Esophagus muscularis mucosa (tissue), 4 donors: ENCODE measurements at regions not wholly inside any gene's neighbourhood (a gene's known extent, or its start where the extent isn't known, plus 50 kb on each side); places are given as distances from the start of the nearest gene placed in this dataset.

Experiments used
- DNase-seq: peaks from one replicate; pipeline ENCODE4 v3.0.0-alpha.2; 2017; ENCODE audit errors: extremely low spot score
- H3K27ac ChIP-seq, 4 donors: fragments of 200-600 bp; sonication (generic); replicated peaks in 1 of 4; 1 replicate in 3 of 4; 2 replicates in 1 of 4; pipeline ENCODE4 v1.5.1; 2016 to 2019; ENCODE audit warnings: mild to moderate bottlenecking in 1 of 4
- H3K27me3 ChIP-seq, 4 donors: fragments of 200-600 bp; sonication (generic); one replicate each; pipeline versions ENCODE4 v1.5.1 to v1.6.0; 2016 to 2019
- H3K36me3 ChIP-seq, 4 donors: fragments of 200-600 bp; sonication (generic); one replicate each; pipeline ENCODE4 v1.5.1; 2016 to 2019
- H3K4me1 ChIP-seq, 4 donors: fragments of 200-600 bp; sonication (generic); one replicate each; pipeline ENCODE4 v1.5.1; 2016 to 2019
- H3K4me3 ChIP-seq, 4 donors: fragments of 200-600 bp; sonication (generic); 1 replicate in 2 of 4; 2 replicates in 2 of 4; pipeline ENCODE4 v1.5.1; 2016 to 2019; ENCODE audit warnings: mild to moderate bottlenecking in 4 of 4, moderate library complexity in 1 of 4
- H3K9me3 ChIP-seq, 4 donors: fragments of 200-600 bp; sonication (generic); 1 replicate in 3 of 4; 2 replicates in 1 of 4; pipeline ENCODE4 v1.5.1; 2016 to 2019
- EP300 ChIP-seq: sonication (generic); formaldehyde crosslinking; IDR thresholded peaks from one replicate; pipeline ENCODE4 v1.6.1; 2017; ENCODE audit warnings: antibody characterized with exemption
- POLR2A ChIP-seq: fragments of 450-650 bp; IDR thresholded peaks from one replicate; pipeline ENCODE4 v1.6.1; 2017; ENCODE audit warnings: antibody characterized with exemption, moderate library complexity, mild to moderate bottlenecking, low read depth
- POLR2AphosphoS5 ChIP-seq, 2 donors: sonication (generic); formaldehyde crosslinking; IDR thresholded peaks; one replicate each; pipeline ENCODE4 v1.6.1; 2017; ENCODE audit warnings: antibody characterized with exemption in 2 of 2
- WGBS: methylation state at CpG from one replicate; pipeline ENCODE4 v1.1.5; 2018; 5-methylcytosine and 5-hydroxymethylcytosine counted together
- intact Hi-C: fragments of 100-400 bp; cut with DNase I; formaldehyde crosslinking; loops from one replicate; pipeline ENCODE4 v1.15.1; 2023
- TF ChIP-seq, protein P1 (sequence below), 3 experiments: fragments of 200-600 bp in 2 of 3; fragments of 450-650 bp in 1 of 3; sonication (generic) in 2 of 3; IDR thresholded peaks; one replicate each; pipeline ENCODE4 v1.5.1; 2017 to 2019; ENCODE audit warnings: antibody characterized with exemption in 3 of 3, mild to moderate bottlenecking in 2 of 3, moderate library complexity in 1 of 3

DNA sequence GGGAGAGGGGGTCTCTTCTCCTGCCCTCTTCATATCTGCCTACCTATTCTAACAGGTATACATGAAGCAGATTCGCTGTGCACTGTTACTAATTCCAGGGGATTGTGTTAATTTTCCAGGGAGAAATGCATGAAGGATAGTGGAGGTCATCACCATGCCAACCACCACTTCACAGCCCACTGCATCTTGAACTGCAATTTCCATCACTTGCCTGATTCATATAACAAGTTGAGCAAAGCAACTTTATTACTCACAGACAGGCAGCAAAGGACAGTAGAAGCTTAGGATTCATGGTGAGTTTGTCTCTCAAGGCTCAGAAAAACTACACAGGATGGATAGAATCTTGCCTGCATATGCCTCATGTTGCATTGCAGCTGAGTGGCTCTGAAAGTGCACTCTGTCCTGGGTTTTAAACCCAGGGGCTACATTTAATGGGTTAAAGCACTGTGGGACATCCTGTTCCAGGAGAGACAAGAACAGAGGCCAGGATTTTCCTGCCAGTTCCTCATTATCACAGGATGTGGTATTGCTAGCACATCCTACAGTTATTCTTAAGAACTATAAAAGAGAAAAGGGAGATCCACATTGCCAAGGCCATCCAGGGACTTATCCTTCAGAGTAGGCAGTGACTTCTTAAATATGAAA, 136.9 kb upstream of the PRSS1 start:
- H3K36me3 ChIP-seq: no peaks in the 10 kb centered on the region
- H3K27me3 ChIP-seq: peaks cover 0 to 27% (median 0%) of the 10 kb centered on the region in 4 donors
- WGBS: 89% methylated on average over 1 of the region's 1 CpG
- H3K27ac ChIP-seq: no peak overlapping the region
- H3K4me1 ChIP-seq: no peaks in the 10 kb centered on the region
- H3K4me3 ChIP-seq: no peak overlapping the region
- intact Hi-C loops: no loop called here
- no peak for DNase-seq
- no peaks in the 10 kb centered on the region for H3K9me3 ChIP-seq
- TF ChIP-seq, protein P1, sequence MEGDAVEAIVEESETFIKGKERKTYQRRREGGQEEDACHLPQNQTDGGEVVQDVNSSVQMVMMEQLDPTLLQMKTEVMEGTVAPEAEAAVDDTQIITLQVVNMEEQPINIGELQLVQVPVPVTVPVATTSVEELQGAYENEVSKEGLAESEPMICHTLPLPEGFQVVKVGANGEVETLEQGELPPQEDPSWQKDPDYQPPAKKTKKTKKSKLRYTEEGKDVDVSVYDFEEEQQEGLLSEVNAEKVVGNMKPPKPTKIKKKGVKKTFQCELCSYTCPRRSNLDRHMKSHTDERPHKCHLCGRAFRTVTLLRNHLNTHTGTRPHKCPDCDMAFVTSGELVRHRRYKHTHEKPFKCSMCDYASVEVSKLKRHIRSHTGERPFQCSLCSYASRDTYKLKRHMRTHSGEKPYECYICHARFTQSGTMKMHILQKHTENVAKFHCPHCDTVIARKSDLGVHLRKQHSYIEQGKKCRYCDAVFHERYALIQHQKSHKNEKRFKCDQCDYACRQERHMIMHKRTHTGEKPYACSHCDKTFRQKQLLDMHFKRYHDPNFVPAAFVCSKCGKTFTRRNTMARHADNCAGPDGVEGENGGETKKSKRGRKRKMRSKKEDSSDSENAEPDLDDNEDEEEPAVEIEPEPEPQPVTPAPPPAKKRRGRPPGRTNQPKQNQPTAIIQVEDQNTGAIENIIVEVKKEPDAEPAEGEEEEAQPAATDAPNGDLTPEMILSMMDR (IDR thresholded peaks at IDR 0.05): no peak
- TF ChIP-seq POLR2A (no peak), EP300 (no peak), POLR2AphosphoS5 (IDR thresholded peaks at IDR 0.05) (no peak)

DNA sequence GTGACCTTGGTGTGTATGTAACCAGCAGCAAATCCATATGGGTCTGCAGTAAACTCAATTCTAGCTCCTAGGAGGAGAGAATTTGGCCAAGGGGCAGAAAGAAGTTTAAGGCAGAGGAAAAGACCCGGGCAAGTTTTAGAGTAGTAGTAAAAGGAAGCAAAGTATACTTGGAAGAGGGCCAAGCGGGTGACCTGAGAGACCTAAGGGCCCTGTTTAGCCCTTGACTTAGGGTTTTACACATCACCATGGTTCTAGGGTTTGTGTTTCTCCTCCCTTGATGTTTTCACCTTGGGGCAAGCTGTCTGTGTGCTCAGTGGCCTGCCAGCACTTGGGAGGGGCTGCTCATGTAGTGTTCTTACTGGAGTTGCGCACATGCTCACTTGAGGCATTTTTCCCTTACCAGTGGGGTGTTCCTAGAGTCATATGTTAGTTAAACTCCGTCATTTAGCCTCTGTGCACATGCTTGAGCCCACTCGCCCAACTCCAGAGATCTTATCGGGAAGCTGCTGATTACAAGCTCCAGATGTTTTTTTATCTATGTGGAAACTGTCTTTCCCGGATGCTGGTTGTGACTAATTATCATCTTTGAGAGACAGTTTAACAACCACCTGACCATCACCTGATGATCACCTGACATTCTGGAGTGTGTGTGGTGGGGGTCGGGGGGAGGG, 137.6 kb upstream of the PRSS1 start:
- Histone ChIP-seq H3K4me1 (no peaks in the 10 kb centered on the region), H3K36me3 (no peaks in the 10 kb centered on the region), H3K27me3 (peaks cover 0 to 27% (median 0%) of the 10 kb centered on the region in 4 donors), H3K4me3 (no peak overlapping the region), H3K9me3 (no peaks in the 10 kb centered on the region), H3K27ac (no peak overlapping the region)
- TF ChIP-seq EP300: no peak
- no peak for TF ChIP-seq POLR2AphosphoS5 (IDR thresholded peaks at IDR 0.05)
- TF ChIP-seq, protein P1 (IDR thresholded peaks at IDR 0.05): no peak
- TF ChIP-seq POLR2A: no peak
- DNase-seq: no peak
- intact Hi-C loops: no loop called here
- WGBS: 54% methylated on average over 8 of the region's 8 CpGs

DNA sequence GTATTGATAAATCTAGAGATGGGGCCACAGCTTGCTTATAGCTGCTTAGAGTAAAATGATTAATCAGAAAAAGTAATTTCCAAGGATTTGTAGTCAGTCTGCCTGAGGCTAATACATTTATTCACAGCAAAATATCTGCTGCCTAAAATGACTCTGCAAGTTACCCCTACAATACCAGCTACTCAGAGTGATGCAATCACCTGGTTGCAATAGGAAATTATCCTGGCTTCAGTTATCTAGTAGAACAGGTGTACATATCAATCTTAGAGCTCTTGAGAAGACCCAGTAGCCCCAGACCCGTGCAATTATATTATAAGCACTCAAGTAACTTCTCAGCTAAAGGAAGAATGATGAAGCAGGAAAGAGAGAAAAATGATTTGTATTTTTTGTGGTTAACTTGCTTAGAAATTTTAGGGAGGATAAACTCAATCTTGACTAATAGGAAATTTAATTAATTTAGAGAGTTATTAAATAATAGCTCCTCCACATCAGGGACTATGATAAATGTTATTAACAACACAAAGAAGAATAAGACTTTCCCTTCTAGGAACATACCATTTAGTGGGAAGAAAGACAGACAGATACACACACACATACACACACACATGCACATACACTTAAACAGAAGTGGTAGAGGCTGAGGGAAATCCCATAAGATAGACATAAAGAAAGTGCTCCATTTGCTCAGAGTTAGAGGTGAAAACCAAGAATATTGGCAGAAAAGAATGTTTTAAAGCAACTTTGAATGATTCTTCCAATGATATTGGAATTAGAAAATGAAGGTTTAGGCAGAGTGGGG, 140.4 kb upstream of the PRSS1 start:
- no peaks in the 10 kb centered on the region for H3K36me3 ChIP-seq
- no peaks in the 10 kb centered on the region for H3K4me1 ChIP-seq
- H3K9me3 ChIP-seq: no peaks in the 10 kb centered on the region
- TF ChIP-seq, protein P1 (IDR thresholded peaks at IDR 0.05): no peak
- TF ChIP-seq POLR2A (no peak), POLR2AphosphoS5 (IDR thresholded peaks at IDR 0.05) (no peak), EP300 (no peak)
- DNase-seq: no peak
- WGBS: 36% methylated on average over 1 of the region's 1 CpG
- no peak overlapping the region for H3K27ac ChIP-seq
- peaks cover 0 to 21% (median 3%) of the 10 kb centered on the region in 4 donors for H3K27me3 ChIP-seq
- no peak overlapping the region for H3K4me3 ChIP-seq
- intact Hi-C loops: no loop called here

DNA sequence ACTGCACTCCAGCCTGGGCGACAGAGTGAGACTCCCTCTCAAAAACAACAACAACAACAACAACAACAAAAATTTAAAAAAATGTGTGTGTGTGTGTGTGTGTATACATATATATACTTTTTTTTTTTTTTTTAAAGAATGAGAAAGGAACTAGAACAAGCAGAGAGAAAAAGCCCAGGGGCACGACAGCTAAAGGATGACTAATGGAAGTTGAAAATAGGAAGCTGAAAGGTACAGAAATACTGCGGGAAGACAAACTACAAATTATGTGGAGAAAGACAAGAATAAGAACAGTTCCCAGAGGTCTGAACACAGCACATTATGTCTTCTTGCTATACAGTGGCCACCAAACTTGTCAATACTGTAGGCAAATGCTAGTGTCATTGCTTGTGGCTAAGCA, 141.9 kb upstream of the PRSS1 start:
- intact Hi-C loops: no loop called here
- no peaks in the 10 kb centered on the region for H3K9me3 ChIP-seq
- H3K4me1 ChIP-seq: no peaks in the 10 kb centered on the region
- no peak overlapping the region for H3K27ac ChIP-seq
- 63% methylated on average over 3 of the region's 3 CpGs for WGBS
- no peak for DNase-seq
- H3K36me3 ChIP-seq: no peaks in the 10 kb centered on the region
- TF ChIP-seq EP300 (no peak), POLR2A (no peak), POLR2AphosphoS5 (IDR thresholded peaks at IDR 0.05) (no peak)
- TF ChIP-seq, protein P1 (IDR thresholded peaks at IDR 0.05): no peak
- no peak overlapping the region for H3K4me3 ChIP-seq
- H3K27me3 ChIP-seq: peaks cover 0 to 22% (median 3%) of the 10 kb centered on the region in 4 donors
